Right atrium auricular region (tissue), 2 donors: ENCODE measurements at regions not wholly inside any gene's neighbourhood (a gene's known extent, or its start where the extent isn't known, plus 50 kb on each side); places are given as distances from the start of the nearest gene placed in this dataset.
"Not testable (repeated sequence)": the region's sequence is repeated elsewhere in the genome, so short reads cannot be mapped to it uniquely, and the experiment has no call there.

Experiments used
- DNase-seq: peaks from one replicate; pipeline ENCODE4 v3.0.0-alpha.2; 2019; ENCODE audit warnings: low spot score
- H3K27ac ChIP-seq, 2 donors: fragments of 200-600 bp; sonication (generic); 1 replicate in 1 of 2; 2 replicates in 1 of 2; pipeline ENCODE4 v1.5.1; 2016 to 2019
- H3K27me3 ChIP-seq, 2 donors: fragments of 200-600 bp; sonication (generic); one replicate each; pipeline versions ENCODE4 v1.5.1 to v1.6.0; 2017 to 2019
- H3K36me3 ChIP-seq: fragments of 200-600 bp; sonication (generic); one replicate; pipeline ENCODE4 v1.5.1; 2016
- H3K4me1 ChIP-seq, 2 donors: fragments of 200-600 bp; sonication (generic); one replicate each; pipeline versions ENCODE4 v1.5.1 to v1.6.0; 2017 to 2019
- H3K4me3 ChIP-seq, 2 donors: fragments of 200-600 bp; sonication (generic); 1 replicate in 1 of 2; 2 replicates in 1 of 2; pipeline ENCODE4 v1.5.1; 2017 to 2019; ENCODE audit warnings: mild to moderate bottlenecking in 1 of 2, moderate library complexity in 1 of 2
- H3K9me3 ChIP-seq, 2 donors: fragments of 200-600 bp; sonication (generic); one replicate each; pipeline ENCODE4 v1.5.1; 2019
- TF ChIP-seq, protein P1 (sequence below), 2 donors: fragments of 200-600 bp; sonication (generic); IDR thresholded peaks; one replicate each; pipeline ENCODE4 v1.5.1; 2019; ENCODE audit warnings: antibody characterized with exemption in 2 of 2

DNA sequence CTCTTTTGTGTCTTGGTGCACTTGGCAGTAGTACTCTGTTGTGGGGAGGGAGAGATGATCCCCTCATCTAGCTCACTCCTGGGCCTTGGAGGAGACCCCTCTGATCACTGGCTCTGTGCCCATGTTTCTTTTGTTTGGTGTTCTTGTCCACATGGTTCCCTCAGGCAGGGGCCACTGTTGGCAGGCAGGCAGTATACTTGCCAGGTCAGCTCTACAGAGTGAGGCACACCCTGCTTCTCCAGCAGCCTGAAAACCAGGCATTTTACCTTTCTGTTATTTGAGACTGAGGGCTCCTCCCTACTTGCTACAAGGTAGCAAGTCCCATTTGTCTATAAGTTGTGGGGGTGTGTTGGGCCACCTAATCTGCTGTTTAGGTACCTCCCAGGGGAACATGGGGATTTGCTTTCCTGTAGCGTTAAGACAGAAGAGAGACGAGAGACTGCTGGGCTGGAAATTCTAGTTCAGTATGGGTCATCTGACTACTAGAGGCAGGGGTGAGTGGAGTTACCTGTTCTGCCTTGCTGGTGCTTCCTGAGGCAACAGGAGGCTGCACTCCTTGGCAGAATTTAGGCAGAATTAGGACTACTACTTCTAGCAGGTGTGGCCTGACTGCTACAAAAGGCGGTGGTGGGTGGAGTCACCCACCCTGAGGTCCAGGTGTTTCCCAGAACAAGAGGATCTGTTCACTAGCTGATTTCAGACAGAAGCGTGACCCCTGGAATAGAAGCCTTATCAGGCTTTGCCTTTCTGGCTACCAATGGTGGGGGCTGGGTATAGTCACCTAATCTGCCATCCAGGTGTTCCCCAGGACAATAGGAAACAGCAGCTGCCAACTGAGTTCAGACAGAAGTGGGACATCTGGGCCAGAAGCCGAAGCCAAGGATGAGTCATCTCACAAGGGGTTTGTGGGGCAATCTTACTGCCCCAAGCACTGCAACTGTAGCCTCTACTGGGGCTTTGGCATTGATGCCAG is 843.0 kb upstream of the ATXN8OS start:
- Histone ChIP-seq H3K27me3 (no peaks in the 10 kb centered on the region), H3K4me3 (no peak overlapping the region), H3K27ac (no peak overlapping the region), H3K9me3 (peaks cover 0 to 9% of the 10 kb centered on the region in 2 donors), H3K36me3 (no peaks in the 10 kb centered on the region), H3K4me1 (no peaks in the 10 kb centered on the region)
- DNase-seq, result no peak
- TF ChIP-seq, protein P1, sequence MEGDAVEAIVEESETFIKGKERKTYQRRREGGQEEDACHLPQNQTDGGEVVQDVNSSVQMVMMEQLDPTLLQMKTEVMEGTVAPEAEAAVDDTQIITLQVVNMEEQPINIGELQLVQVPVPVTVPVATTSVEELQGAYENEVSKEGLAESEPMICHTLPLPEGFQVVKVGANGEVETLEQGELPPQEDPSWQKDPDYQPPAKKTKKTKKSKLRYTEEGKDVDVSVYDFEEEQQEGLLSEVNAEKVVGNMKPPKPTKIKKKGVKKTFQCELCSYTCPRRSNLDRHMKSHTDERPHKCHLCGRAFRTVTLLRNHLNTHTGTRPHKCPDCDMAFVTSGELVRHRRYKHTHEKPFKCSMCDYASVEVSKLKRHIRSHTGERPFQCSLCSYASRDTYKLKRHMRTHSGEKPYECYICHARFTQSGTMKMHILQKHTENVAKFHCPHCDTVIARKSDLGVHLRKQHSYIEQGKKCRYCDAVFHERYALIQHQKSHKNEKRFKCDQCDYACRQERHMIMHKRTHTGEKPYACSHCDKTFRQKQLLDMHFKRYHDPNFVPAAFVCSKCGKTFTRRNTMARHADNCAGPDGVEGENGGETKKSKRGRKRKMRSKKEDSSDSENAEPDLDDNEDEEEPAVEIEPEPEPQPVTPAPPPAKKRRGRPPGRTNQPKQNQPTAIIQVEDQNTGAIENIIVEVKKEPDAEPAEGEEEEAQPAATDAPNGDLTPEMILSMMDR (IDR thresholded peaks at IDR 0.05), result no peak

DNA sequence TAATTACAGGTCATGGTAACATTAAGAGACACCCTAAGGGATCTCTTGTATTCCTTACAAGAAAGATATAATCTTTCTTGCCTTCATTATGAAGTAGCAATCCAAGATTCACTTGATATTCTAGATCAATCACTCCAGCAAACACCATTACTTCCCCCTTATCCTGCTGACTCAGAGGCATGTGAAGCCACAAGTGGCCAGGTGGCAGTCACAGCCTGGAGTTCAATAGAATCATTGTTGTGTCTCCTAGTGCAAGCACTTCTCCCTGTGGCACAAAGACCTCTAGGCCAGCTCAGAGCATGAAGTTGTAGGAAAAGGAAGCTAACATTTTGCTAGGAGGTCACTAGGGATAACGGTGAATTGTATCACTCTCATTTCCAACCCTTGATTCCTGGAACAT is 864.3 kb upstream of the ATXN8OS start:
- Histone ChIP-seq H3K27ac (no peak overlapping the region), H3K4me1 (no peaks in the 10 kb centered on the region), H3K36me3 (no peaks in the 10 kb centered on the region), H3K9me3 (no peaks in the 10 kb centered on the region), H3K4me3 (no peak overlapping the region), H3K27me3 (no peaks in the 10 kb centered on the region)
- no peak for DNase-seq
- TF ChIP-seq, protein P1 (IDR thresholded peaks at IDR 0.05), result no peak

DNA sequence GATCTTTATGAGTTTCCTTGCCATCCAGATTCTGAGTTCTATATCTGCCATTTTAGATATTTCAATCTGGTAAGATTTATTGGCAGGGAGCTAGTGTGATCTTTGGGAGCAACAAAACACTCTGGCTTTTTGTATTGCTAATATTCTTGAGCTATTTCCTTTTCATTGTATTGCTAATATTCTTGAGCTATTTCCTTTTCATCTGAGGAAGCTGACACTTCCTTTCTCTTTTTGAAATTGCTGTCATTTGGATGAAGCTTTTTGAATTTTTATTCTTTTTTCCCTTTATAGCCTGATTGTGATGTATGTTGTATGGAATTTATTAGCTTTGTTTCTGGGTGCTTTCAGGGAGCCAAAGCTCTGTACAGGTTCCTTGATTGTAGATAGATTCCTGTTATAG is 873.5 kb upstream of the ATXN8OS start:
- TF ChIP-seq, protein P1 (IDR thresholded peaks at IDR 0.05), result no peak
- Histone ChIP-seq H3K9me3 (no peaks in the 10 kb centered on the region), H3K27ac (no peak overlapping the region), H3K27me3 (no peaks in the 10 kb centered on the region), H3K4me1 (no peaks in the 10 kb centered on the region), H3K4me3 (no peak overlapping the region), H3K36me3 (no peaks in the 10 kb centered on the region)
- no peak for DNase-seq

DNA sequence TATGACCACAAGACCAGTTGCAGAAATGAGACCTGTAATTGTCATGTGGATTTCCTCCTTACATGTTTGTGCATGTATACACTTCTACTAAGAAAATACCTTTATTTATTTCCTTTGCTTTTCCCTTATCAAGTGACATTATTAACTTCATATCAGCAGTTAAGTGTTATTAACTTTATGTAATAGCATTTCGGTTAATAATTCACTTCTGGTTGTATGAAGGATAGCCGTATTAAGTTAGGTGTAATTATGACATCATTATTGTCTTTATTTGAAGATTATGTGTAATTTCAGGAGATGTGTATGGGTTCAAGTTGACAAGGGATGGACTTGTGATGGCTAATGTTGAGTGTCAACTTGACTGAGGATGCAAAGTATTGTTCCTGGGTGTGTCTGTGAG is 881.2 kb upstream of the ATXN8OS start:
- Histone ChIP-seq H3K27ac (no peak overlapping the region), H3K36me3 (no peaks in the 10 kb centered on the region), H3K9me3 (no peaks in the 10 kb centered on the region), H3K27me3 (no peaks in the 10 kb centered on the region), H3K4me3 (no peak overlapping the region), H3K4me1 (no peaks in the 10 kb centered on the region)
- TF ChIP-seq, protein P1 (IDR thresholded peaks at IDR 0.05), result no peak
- DNase-seq, result no peak

DNA sequence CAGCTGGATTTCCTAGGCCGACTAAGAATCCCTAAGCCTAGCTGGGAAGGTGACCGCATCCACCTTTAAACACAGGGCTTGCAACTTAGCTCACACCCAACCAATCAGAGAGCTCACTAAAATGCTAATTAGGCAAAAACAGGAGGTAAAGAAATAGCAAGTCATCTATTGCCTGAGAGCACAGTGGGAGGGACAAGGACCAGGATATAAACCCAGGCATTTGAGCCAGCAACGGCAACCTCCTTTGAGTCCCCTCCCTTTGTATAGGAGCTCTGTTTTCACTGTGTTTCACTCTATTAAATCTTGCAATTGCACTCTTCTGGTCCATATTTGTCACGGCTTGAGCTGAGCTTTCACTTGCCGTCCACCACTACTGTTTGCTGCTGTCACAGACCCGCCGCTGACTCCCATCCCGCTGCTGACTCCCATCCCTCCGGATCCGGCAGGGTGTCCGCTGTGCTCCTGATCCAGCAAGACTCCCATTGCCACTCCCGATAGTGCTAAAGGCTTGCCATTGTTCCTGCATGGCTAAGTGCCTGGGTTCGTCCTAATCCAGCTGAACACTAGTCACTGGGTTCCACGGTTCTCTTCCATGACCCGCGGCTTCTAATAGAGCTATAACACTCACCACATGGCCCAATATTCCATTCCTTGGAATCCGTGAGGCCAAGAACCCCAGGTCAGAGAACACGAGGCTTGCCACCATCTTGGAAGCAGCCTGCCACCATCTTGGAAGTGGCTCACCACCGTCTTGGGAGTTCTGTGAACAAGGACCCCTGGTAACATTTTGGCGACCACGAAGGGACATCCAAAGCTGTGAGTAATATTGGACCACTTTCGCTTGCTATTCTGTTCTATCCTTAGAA is 885.8 kb upstream of the ATXN8OS start:
- not testable (repeated sequence) for DNase-seq, H3K27ac ChIP-seq, H3K9me3 ChIP-seq, H3K4me1 ChIP-seq, H3K4me3 ChIP-seq, H3K36me3 ChIP-seq, H3K27me3 ChIP-seq

DNA sequence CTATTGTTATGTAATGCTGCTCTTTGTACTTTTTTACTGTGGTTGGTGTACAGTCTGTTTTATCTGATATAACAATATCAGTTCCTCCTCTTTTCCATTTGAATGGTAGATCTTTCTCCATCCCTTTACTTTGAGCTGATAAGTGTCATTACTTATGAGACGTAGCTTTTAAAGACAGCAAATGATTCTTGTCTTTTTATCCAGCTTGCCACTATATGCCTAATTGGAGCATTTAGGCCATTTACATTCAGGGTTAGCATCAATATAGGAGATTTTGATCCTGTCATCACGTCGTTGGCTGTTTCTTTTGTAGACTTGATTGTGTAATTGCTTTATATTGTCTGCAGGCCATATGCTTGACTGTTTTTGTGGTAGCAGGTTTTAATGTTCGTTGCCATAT is 894.2 kb upstream of the ATXN8OS start:
- no peak for DNase-seq
- Histone ChIP-seq H3K4me1 (no peaks in the 10 kb centered on the region), H3K4me3 (no peak overlapping the region), H3K9me3 (no peaks in the 10 kb centered on the region), H3K27ac (no peak overlapping the region), H3K36me3 (no peaks in the 10 kb centered on the region), H3K27me3 (no peaks in the 10 kb centered on the region)
- TF ChIP-seq, protein P1 (IDR thresholded peaks at IDR 0.05), result no peak
